ENCODE measurements at regions not wholly inside any gene's neighbourhood (a gene's known extent, or its start where the extent isn't known, plus 50 kb on each side); places are given as distances from the start of the nearest gene placed in this dataset.
"Not testable (repeated sequence)": the region's sequence is repeated elsewhere in the genome, so short reads cannot be mapped to it uniquely, and the experiment has no call there.

GRCh38 chr6:921400-921799, 228.5 kb upstream of the EXOC2 start:
- DNase-seq, result no peak

GRCh38 chr6:920512-920911, 227.6 kb upstream of the EXOC2 start:
- DNase-seq, result no peak

GRCh38 chr6:919500-919899, 226.6 kb upstream of the EXOC2 start:
- DNase-seq, result no peak

GRCh38 chr6:917939-918338, 225.0 kb upstream of the EXOC2 start:
- DNase-seq, result no peak

GRCh38 chr6:917296-917695, 224.4 kb upstream of the EXOC2 start:
- no peak for DNase-seq

GRCh38 chr6:916131-916530, 223.2 kb upstream of the EXOC2 start:
- DNase-seq, result no peak

GRCh38 chr6:912871-913835, 220.2 kb upstream of the EXOC2 start:
- DNase-seq, result no peak

GRCh38 chr6:907928-908327, 215.0 kb upstream of the EXOC2 start:
- DNase-seq, result no peak

- no peak for DNase-seq
Observed at GRCh38 chr6:906920-907319, 214.0 kb upstream of the EXOC2 start.

- DNase-seq, result no peak
Observed at GRCh38 chr6:905556-905955, 212.6 kb upstream of the EXOC2 start.

- DNase-seq, result no peak
Observed at GRCh38 chr6:904994-905393, 212.1 kb upstream of the EXOC2 start.

- DNase-seq, result no peak
Observed at GRCh38 chr6:903761-904160, 210.8 kb upstream of the EXOC2 start.

- DNase-seq, result no peak
Observed at GRCh38 chr6:901696-902460, 208.9 kb upstream of the EXOC2 start.

- DNase-seq, result no peak
Observed at GRCh38 chr6:900716-901605, 208.0 kb upstream of the EXOC2 start.

- no peak for DNase-seq
Observed at GRCh38 chr6:897528-898207, 204.7 kb upstream of the EXOC2 start.

GRCh38 chr6:894274-894673, 201.3 kb upstream of the EXOC2 start:
- no peak for DNase-seq

- no peak for DNase-seq
Observed at GRCh38 chr6:890995-891394, 198.1 kb upstream of the EXOC2 start.

GRCh38 chr6:890201-890600, 197.3 kb upstream of the EXOC2 start:
- DNase-seq, result no peak

- no peak for DNase-seq
Observed at GRCh38 chr6:887583-888235, 194.8 kb upstream of the EXOC2 start.

GRCh38 chr6:886116-886515, 193.2 kb upstream of the EXOC2 start:
- not testable (repeated sequence) for DNase-seq

GRCh38 chr6:885051-885590, 192.2 kb upstream of the EXOC2 start:
- DNase-seq, result no peak

- no peak for DNase-seq
Observed at GRCh38 chr6:884570-884969, 191.6 kb upstream of the EXOC2 start.
